ENCODE measurements at regions not wholly inside any gene's neighbourhood (a gene's known extent, or its start where the extent isn't known, plus 50 kb on each side); places are given as distances from the start of the nearest gene placed in this dataset.

- TF ChIP-seq, protein P1, sequence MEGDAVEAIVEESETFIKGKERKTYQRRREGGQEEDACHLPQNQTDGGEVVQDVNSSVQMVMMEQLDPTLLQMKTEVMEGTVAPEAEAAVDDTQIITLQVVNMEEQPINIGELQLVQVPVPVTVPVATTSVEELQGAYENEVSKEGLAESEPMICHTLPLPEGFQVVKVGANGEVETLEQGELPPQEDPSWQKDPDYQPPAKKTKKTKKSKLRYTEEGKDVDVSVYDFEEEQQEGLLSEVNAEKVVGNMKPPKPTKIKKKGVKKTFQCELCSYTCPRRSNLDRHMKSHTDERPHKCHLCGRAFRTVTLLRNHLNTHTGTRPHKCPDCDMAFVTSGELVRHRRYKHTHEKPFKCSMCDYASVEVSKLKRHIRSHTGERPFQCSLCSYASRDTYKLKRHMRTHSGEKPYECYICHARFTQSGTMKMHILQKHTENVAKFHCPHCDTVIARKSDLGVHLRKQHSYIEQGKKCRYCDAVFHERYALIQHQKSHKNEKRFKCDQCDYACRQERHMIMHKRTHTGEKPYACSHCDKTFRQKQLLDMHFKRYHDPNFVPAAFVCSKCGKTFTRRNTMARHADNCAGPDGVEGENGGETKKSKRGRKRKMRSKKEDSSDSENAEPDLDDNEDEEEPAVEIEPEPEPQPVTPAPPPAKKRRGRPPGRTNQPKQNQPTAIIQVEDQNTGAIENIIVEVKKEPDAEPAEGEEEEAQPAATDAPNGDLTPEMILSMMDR (IDR thresholded peaks at IDR 0.05) = no peak
- no peak for TF ChIP-seq POLR2A (IDR thresholded peaks at IDR 0.05)
Observed at GRCh38 chr12:110993434-110993833, 73.1 kb upstream of the MYL2 start.
